ENCODE measurements at regions not wholly inside any gene's neighbourhood (a gene's known extent, or its start where the extent isn't known, plus 50 kb on each side); places are given as distances from the start of the nearest gene placed in this dataset.

DNA sequence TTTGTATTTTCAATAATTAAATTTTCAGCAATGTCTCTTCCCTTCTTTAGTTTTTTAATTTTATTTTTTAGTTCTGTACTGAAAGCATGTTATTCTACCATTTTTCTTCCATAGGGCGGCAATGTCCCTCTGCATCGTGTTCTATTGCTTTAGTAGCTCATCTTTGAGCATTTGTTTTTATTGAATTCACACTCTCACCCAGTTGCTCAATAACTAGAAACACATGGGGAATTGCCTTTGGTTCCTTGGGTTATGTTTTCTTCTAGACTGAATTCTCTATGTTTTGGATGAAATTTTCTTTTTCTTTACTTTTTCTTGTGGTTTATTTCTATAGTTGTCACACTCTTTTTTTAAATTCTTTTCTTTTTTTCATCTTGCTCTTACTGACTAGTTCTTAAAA lies 233.8 kb upstream of the LDB2 start:
- H3K9me2 ChIP-seq (replicated peaks; ENCODE audit: control insufficient read depth, low read length), result no peaks in the 10 kb centered on the region
- no peaks in the 10 kb centered on the region for H3K4me1 ChIP-seq (ENCODE audit: control insufficient read depth, low read length)

DNA sequence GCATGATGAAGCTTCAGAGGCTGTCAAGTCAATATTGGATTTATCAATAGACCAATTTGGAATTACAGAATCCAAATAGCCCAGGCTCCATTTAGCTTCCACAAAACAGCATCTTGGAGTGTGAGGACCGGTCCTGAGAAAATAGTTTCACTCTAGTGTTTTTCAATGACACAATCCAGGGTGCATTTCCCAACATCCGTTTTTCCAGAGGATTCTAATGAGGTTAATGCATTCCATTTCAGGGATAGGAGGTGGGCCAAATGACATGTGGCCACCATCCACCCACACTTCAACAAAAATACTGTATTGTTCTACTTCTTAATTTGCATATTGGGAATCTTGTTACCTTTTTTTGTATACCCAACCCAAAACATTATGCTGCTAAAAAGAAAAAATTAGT lies 229.8 kb upstream of the LDB2 start:
- Histone ChIP-seq H3K36me3 (ENCODE audit: control insufficient read depth, low read length) (no peaks in the 10 kb centered on the region), H3K9me3 (ENCODE audit: control insufficient read depth, insufficient read depth, low read length) (no peaks in the 10 kb centered on the region), H3K79me2 (ENCODE audit: control insufficient read depth, low read length) (no peaks in the 10 kb centered on the region), H4K20me1 (ENCODE audit: control insufficient read depth, insufficient read depth, low read depth, low read length) (no peaks in the 10 kb centered on the region), H3K4me3 (ENCODE audit: low read length) (no peak overlapping the region), H3K4me1 (ENCODE audit: control insufficient read depth, low read length) (no peaks in the 10 kb centered on the region), H3K4me2 (ENCODE audit: low read length) (no peak overlapping the region), H3K9me2 (replicated peaks; ENCODE audit: control insufficient read depth, low read length) (no peaks in the 10 kb centered on the region), H3F3A (ENCODE audit: control insufficient read depth, insufficient read depth) (no peaks in the 10 kb centered on the region), H3K27ac (ENCODE audit: low read depth, low read length) (no peak overlapping the region), H3K27me3 (ENCODE audit: control insufficient read depth, low read length) (no peaks in the 10 kb centered on the region)
- TF ChIP-seq, protein P1, sequence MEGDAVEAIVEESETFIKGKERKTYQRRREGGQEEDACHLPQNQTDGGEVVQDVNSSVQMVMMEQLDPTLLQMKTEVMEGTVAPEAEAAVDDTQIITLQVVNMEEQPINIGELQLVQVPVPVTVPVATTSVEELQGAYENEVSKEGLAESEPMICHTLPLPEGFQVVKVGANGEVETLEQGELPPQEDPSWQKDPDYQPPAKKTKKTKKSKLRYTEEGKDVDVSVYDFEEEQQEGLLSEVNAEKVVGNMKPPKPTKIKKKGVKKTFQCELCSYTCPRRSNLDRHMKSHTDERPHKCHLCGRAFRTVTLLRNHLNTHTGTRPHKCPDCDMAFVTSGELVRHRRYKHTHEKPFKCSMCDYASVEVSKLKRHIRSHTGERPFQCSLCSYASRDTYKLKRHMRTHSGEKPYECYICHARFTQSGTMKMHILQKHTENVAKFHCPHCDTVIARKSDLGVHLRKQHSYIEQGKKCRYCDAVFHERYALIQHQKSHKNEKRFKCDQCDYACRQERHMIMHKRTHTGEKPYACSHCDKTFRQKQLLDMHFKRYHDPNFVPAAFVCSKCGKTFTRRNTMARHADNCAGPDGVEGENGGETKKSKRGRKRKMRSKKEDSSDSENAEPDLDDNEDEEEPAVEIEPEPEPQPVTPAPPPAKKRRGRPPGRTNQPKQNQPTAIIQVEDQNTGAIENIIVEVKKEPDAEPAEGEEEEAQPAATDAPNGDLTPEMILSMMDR (IDR thresholded peaks at IDR 0.05; ENCODE audit: low read depth, low read length, poor library complexity, severe bottlenecking), result no peak
- no peak for TF ChIP-seq EZH2phosphoT487 (IDR thresholded peaks at IDR 0.05; ENCODE audit: borderline replicate concordance, low read length)

More for the DNA sequence above, 233.8 kb upstream of the LDB2 start:
- H3K27me3 ChIP-seq (ENCODE audit: control insufficient read depth, low read length), result no peaks in the 10 kb centered on the region
- no peaks in the 10 kb centered on the region for H3K9me3 ChIP-seq (ENCODE audit: control insufficient read depth, insufficient read depth, low read length)
- no peak for TF ChIP-seq EZH2phosphoT487 (IDR thresholded peaks at IDR 0.05; ENCODE audit: borderline replicate concordance, low read length)
- TF ChIP-seq, protein P1 (IDR thresholded peaks at IDR 0.05; ENCODE audit: low read depth, low read length, poor library complexity, severe bottlenecking), result no peak
- H3K27ac ChIP-seq (ENCODE audit: low read depth, low read length), result no peak overlapping the region
- H3K36me3 ChIP-seq (ENCODE audit: control insufficient read depth, low read length), result no peaks in the 10 kb centered on the region
- no peaks in the 10 kb centered on the region for H3F3A ChIP-seq (ENCODE audit: control insufficient read depth, insufficient read depth)
- H3K79me2 ChIP-seq (ENCODE audit: control insufficient read depth, low read length), result no peaks in the 10 kb centered on the region
- no peaks in the 10 kb centered on the region for H4K20me1 ChIP-seq (ENCODE audit: control insufficient read depth, insufficient read depth, low read depth, low read length)
- H3K4me3 ChIP-seq (ENCODE audit: low read length), result no peak overlapping the region
- H3K4me2 ChIP-seq (ENCODE audit: low read length), result no peak overlapping the region

DNA sequence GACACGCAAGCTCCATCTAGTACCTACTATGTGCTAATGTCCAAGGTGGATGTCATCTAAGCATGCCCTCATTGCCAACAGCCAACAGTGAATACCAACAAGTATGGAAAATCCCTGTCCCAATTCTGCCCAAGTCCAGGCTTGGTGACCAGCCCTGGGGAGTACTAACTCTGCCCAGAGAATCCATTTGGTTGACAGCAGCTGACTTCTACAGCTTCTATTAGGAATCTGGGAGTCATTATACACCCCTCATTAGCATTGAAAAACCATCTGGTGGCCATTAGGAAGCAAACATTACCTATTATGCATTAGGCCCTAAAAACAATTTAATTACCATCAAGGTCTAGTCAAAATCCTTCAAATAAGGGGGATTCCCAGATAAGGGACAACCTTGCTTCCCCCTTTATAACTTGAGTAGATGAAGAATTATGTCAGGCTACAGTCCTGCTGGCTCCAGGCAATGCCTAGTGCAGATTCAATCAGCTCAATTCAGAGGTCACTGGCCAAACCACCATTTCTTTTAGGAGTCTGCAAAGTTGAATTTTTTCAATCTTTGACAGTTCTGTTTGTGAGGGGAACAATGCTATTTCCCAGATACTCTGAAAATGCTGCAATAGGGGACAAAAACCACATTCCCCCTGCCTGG lies 228.0 kb upstream of the LDB2 start:
- TF ChIP-seq, protein P1 (IDR thresholded peaks at IDR 0.05; ENCODE audit: low read depth, low read length, poor library complexity, severe bottlenecking), result no peak
- no peak for TF ChIP-seq EZH2phosphoT487 (IDR thresholded peaks at IDR 0.05; ENCODE audit: borderline replicate concordance, low read length)
- no peak overlapping the region for H3K4me3 ChIP-seq (ENCODE audit: low read length)
- H3K36me3 ChIP-seq (ENCODE audit: control insufficient read depth, low read length), result no peaks in the 10 kb centered on the region
- H3K79me2 ChIP-seq (ENCODE audit: control insufficient read depth, low read length), result no peaks in the 10 kb centered on the region
- H3F3A ChIP-seq (ENCODE audit: control insufficient read depth, insufficient read depth), result no peaks in the 10 kb centered on the region
- no peak overlapping the region for H3K4me2 ChIP-seq (ENCODE audit: low read length)
- no peaks in the 10 kb centered on the region for H4K20me1 ChIP-seq (ENCODE audit: control insufficient read depth, insufficient read depth, low read depth, low read length)
- H3K4me1 ChIP-seq (ENCODE audit: control insufficient read depth, low read length), result no peaks in the 10 kb centered on the region
- no peak overlapping the region for H3K27ac ChIP-seq (ENCODE audit: low read depth, low read length)
- no peaks in the 10 kb centered on the region for H3K27me3 ChIP-seq (ENCODE audit: control insufficient read depth, low read length)
- no peaks in the 10 kb centered on the region for H3K9me3 ChIP-seq (ENCODE audit: control insufficient read depth, insufficient read depth, low read length)
- H3K9me2 ChIP-seq (replicated peaks; ENCODE audit: control insufficient read depth, low read length), result no peaks in the 10 kb centered on the region

All from DOHH2 (cell line).